ENCODE measurements at regions not wholly inside any gene's neighbourhood (a gene's known extent, or its start where the extent isn't known, plus 50 kb on each side); places are given as distances from the start of the nearest gene placed in this dataset.
"Not testable (repeated sequence)": the region's sequence is repeated elsewhere in the genome, so short reads cannot be mapped to it uniquely, and the experiment has no call there.

DNA sequence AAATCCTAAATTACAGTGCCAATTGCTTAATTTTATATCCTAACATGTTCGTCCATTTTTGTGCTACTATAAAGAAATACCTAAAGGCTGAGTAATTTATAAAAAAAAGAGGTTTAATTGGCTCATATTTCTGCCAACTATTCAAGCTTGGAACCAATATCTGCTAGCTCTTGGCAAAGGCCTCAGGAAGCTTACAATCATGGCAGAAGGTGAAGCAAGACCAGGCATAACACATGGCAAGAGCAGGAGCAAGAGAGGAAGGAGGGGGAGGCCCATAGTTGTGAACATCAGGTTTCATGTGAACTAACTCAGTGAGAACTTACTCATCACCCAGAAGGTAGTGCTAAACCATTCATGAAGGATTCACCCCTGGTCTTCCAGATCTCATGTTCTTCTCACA, 494.3 kb downstream of the CCER1 start:
- H3K4me3 Mint-ChIP-seq: no peak overlapping the region
- POLR2A ChIA-PET: no interaction called here
- H3K27ac Mint-ChIP-seq: no peak overlapping the region
- DNase-seq: no peak
- ATAC-seq: no peak
- H3K27me3 Mint-ChIP-seq (ENCODE audit: low read depth): no peaks in the 10 kb centered on the region
- CTCF ChIA-PET: no interaction called here
- H3K36me3 Mint-ChIP-seq (ENCODE audit: low read depth): no peaks in the 10 kb centered on the region
- no peaks in the 10 kb centered on the region for H3K4me1 Mint-ChIP-seq (ENCODE audit: low read depth)
- H3K9me3 Mint-ChIP-seq (ENCODE audit: insufficient read depth): no peaks in the 10 kb centered on the region

DNA sequence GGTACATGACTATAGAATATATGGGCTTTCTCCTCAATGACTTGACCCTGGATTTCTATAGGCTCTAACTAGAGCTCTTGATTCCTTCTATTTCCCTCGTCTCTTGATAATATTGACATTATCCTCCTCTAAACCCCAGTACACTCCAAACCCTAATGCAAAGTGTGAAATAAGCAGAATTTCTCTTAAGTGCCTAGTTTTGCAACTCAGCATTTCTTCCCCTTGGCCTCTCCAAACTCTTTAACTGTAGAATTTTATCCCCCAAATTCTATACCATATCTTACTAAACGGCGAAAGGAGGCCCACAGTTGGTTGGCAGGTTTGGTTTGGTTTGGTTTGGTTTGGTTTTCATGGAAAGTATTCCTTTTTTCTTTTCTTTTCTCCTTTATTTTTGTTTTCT, 498.7 kb downstream of the CCER1 start:
- ChIA-PET POLR2A (no interaction called here), CTCF (no interaction called here)
- H3K36me3 Mint-ChIP-seq (ENCODE audit: low read depth): no peaks in the 10 kb centered on the region
- H3K4me3 Mint-ChIP-seq: no peak overlapping the region
- no peaks in the 10 kb centered on the region for H3K4me1 Mint-ChIP-seq (ENCODE audit: low read depth)
- H3K9me3 Mint-ChIP-seq (ENCODE audit: insufficient read depth): no peaks in the 10 kb centered on the region
- DNase-seq (no peak), ATAC-seq (no peak)
- no peak overlapping the region for H3K27ac Mint-ChIP-seq
- no peaks in the 10 kb centered on the region for H3K27me3 Mint-ChIP-seq (ENCODE audit: low read depth)

GRCh38 chr12:90455756-90456155, 499.2 kb downstream of the CCER1 start:
- DNase-seq (no peak), ATAC-seq (no peak)
- H3K36me3 Mint-ChIP-seq (ENCODE audit: low read depth): no peaks in the 10 kb centered on the region
- ChIA-PET CTCF (no interaction called here), POLR2A (no interaction called here)
- H3K4me1 Mint-ChIP-seq (ENCODE audit: low read depth): no peaks in the 10 kb centered on the region
- no peak overlapping the region for H3K4me3 Mint-ChIP-seq
- H3K27me3 Mint-ChIP-seq (ENCODE audit: low read depth): no peaks in the 10 kb centered on the region
- H3K9me3 Mint-ChIP-seq (ENCODE audit: insufficient read depth): peaks cover 5% of the 10 kb centered on the region
- no peak overlapping the region for H3K27ac Mint-ChIP-seq

GRCh38 chr12:90449611-90450010, 505.4 kb downstream of the CCER1 start:
- Mint-ChIP-seq H3K4me3 (no peak overlapping the region), H3K36me3 (ENCODE audit: low read depth) (no peaks in the 10 kb centered on the region), H3K27me3 (ENCODE audit: low read depth) (no peaks in the 10 kb centered on the region), H3K9me3 (ENCODE audit: insufficient read depth) (peaks cover 6% of the 10 kb centered on the region), H3K27ac (no peak overlapping the region), H3K4me1 (ENCODE audit: low read depth) (no peaks in the 10 kb centered on the region)
- ChIA-PET CTCF (no interaction called here), POLR2A (no interaction called here)
- no peak for ATAC-seq
- DNase-seq: no peak

DNA sequence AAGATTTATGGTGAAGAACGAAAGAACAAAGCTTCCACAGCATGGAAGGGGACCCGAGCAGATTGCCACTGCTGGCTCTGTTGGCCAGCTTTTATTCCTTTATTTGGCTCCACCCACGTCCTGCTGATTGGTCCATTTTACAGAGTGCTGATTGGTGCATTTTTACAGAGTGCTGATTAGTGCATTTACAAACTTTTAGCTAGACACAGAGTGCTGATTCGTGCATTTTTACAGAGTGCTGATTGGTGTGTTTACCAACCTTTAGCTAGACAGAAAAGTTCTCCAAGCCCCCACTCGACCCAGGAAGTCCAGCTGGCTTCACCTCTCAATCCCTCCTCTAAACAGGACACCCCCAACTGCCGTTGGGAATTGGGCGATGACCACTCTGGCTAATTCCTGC, 511.5 kb downstream of the CCER1 start:
- H3K27me3 Mint-ChIP-seq (ENCODE audit: low read depth); H3K4me1 Mint-ChIP-seq (ENCODE audit: low read depth); DNase-seq; H3K4me3 Mint-ChIP-seq; CTCF ChIA-PET; ATAC-seq; H3K9me3 Mint-ChIP-seq (ENCODE audit: insufficient read depth); H3K27ac Mint-ChIP-seq; POLR2A ChIA-PET; H3K36me3 Mint-ChIP-seq (ENCODE audit: low read depth): not testable (repeated sequence)

DNA sequence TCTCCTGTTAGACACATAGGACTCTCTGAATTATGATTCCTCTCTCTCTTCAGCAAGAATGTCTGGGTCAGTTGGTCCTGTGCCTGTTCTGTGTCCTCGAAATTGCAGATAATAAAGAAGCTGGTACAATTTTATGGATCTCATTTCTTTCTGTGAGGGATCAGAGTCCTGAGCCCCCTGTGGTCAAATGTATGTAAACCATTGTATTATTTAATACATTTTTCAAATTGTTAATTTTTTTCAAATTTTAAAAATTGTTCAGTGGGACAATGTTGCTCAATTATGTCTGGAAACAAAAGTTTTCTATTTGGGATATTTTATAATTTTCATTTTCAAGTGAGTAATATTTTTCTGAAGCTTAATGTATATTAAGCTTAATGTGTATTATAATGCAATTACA, 513.5 kb downstream of the CCER1 start:
- Mint-ChIP-seq H3K27me3 (ENCODE audit: low read depth) (no peaks in the 10 kb centered on the region), H3K9me3 (ENCODE audit: insufficient read depth) (no peaks in the 10 kb centered on the region), H3K4me1 (ENCODE audit: low read depth) (no peaks in the 10 kb centered on the region), H3K4me3 (no peak overlapping the region), H3K27ac (no peak overlapping the region), H3K36me3 (ENCODE audit: low read depth) (no peaks in the 10 kb centered on the region)
- ChIA-PET CTCF (no interaction called here), POLR2A (no interaction called here)
- DNase-seq: no peak
- ATAC-seq: no peak

- H3K4me1 Mint-ChIP-seq (ENCODE audit: low read depth): no peaks in the 10 kb centered on the region
- H3K27me3 Mint-ChIP-seq (ENCODE audit: low read depth): no peaks in the 10 kb centered on the region
- no peak for ATAC-seq
- no peak for DNase-seq
- H3K9me3 Mint-ChIP-seq (ENCODE audit: insufficient read depth): peaks cover 3% of the 10 kb centered on the region
- H3K36me3 Mint-ChIP-seq (ENCODE audit: low read depth): no peaks in the 10 kb centered on the region
- H3K27ac Mint-ChIP-seq: no peak overlapping the region
- no peak overlapping the region for H3K4me3 Mint-ChIP-seq
- POLR2A ChIA-PET: interaction anchor here (0.6 kb wide), 1 partner anchor 467 kb away, joined by 4 read pairs; no protein-coding TSS in a partner anchor
- CTCF ChIA-PET: no interaction called here
These were observed 526.1 kb downstream of the CCER1 start for GRCh38 chr12:90428881-90429280.

DNA sequence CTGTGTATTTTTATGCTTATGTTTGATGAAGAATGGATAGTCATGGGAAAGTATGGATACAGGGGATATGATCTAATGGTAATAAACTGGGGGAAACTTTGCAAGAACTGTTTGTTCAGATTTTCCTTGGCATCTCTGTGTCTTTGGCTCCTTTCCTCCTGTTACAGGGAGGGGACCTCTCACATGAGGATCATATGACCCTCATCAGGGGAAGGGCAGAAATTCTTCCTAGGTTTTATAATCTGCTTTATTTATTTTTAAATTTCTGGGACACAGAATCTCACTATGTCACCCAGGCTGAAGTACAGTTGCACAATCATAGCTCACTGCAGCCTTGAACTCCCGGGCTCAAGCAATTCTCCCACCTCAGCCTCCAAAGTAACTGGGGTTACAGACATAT, 526.5 kb downstream of the CCER1 start:
- ATAC-seq (no peak), DNase-seq (no peak)
- Mint-ChIP-seq H3K4me1 (ENCODE audit: low read depth) (no peaks in the 10 kb centered on the region), H3K36me3 (ENCODE audit: low read depth) (no peaks in the 10 kb centered on the region), H3K9me3 (ENCODE audit: insufficient read depth) (peaks cover 2% of the 10 kb centered on the region), H3K27me3 (ENCODE audit: low read depth) (no peaks in the 10 kb centered on the region), H3K4me3 (no peak overlapping the region), H3K27ac (no peak overlapping the region)
- POLR2A ChIA-PET: interaction anchor here (0.6 kb wide), 1 partner anchor 468 kb away, joined by 4 read pairs; no protein-coding TSS in a partner anchor
- CTCF ChIA-PET: no interaction called here

GRCh38 chr12:90423965-90424364, 531.0 kb downstream of the CCER1 start:
- no peaks in the 10 kb centered on the region for H3K36me3 Mint-ChIP-seq (ENCODE audit: low read depth)
- POLR2A ChIA-PET: no interaction called here
- ATAC-seq (no peak), DNase-seq (no peak)
- CTCF ChIA-PET: no interaction called here
- no peaks in the 10 kb centered on the region for H3K9me3 Mint-ChIP-seq (ENCODE audit: insufficient read depth)
- no peak overlapping the region for H3K27ac Mint-ChIP-seq
- H3K4me1 Mint-ChIP-seq (ENCODE audit: low read depth): no peaks in the 10 kb centered on the region
- no peaks in the 10 kb centered on the region for H3K27me3 Mint-ChIP-seq (ENCODE audit: low read depth)
- no peak overlapping the region for H3K4me3 Mint-ChIP-seq

GRCh38 chr12:90410962-90411361, 544.0 kb downstream of the CCER1 start:
- Mint-ChIP-seq H3K36me3 (ENCODE audit: low read depth) (no peaks in the 10 kb centered on the region), H3K4me1 (ENCODE audit: low read depth) (no peaks in the 10 kb centered on the region), H3K27ac (no peak overlapping the region), H3K9me3 (ENCODE audit: insufficient read depth) (no peaks in the 10 kb centered on the region), H3K4me3 (no peak overlapping the region), H3K27me3 (ENCODE audit: low read depth) (no peaks in the 10 kb centered on the region)
- ATAC-seq (no peak), DNase-seq (no peak)
- CTCF ChIA-PET: no interaction called here
- POLR2A ChIA-PET: no interaction called here

DNA sequence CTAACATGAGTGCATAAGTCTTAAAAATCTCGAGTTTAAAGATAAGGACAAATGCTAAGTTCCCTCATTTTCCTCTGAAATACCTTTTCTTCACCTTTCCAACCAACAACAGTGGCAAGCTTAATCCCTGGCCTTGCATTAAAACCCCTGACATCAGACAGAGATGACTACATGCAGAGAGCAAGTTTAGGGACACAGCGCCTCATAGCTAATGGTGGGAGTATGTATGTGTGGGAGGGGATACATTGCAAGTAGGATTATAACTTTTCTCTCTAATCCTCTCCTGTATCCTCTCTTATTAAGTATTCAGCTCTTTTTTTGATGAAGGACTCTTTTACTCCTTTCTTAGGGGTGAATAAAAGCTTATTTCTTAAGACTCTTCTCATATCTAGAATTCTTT, 547.1 kb downstream of the CCER1 start:
- Mint-ChIP-seq H3K36me3 (ENCODE audit: low read depth) (no peaks in the 10 kb centered on the region), H3K27me3 (ENCODE audit: low read depth) (no peaks in the 10 kb centered on the region), H3K9me3 (ENCODE audit: insufficient read depth) (no peaks in the 10 kb centered on the region), H3K4me1 (ENCODE audit: low read depth) (no peaks in the 10 kb centered on the region), H3K27ac (no peak overlapping the region), H3K4me3 (no peak overlapping the region)
- ATAC-seq (no peak), DNase-seq (no peak)
- ChIA-PET POLR2A (no interaction called here), CTCF (no interaction called here)

GRCh38 chr12:90404071-90404470, 550.9 kb downstream of the CCER1 start:
- ChIA-PET POLR2A (no interaction called here), CTCF (no interaction called here)
- H3K27ac Mint-ChIP-seq: no peak overlapping the region
- H3K27me3 Mint-ChIP-seq (ENCODE audit: low read depth): no peaks in the 10 kb centered on the region
- ATAC-seq: no peak
- H3K9me3 Mint-ChIP-seq (ENCODE audit: insufficient read depth): no peaks in the 10 kb centered on the region
- no peak for DNase-seq
- H3K36me3 Mint-ChIP-seq (ENCODE audit: low read depth): no peaks in the 10 kb centered on the region
- H3K4me1 Mint-ChIP-seq (ENCODE audit: low read depth): no peaks in the 10 kb centered on the region
- no peak overlapping the region for H3K4me3 Mint-ChIP-seq

GRCh38 chr12:90401185-90401584, 553.8 kb downstream of the CCER1 start:
- H3K36me3 Mint-ChIP-seq (ENCODE audit: low read depth): no peaks in the 10 kb centered on the region
- H3K4me3 Mint-ChIP-seq: no peak overlapping the region
- no peak overlapping the region for H3K27ac Mint-ChIP-seq
- no peaks in the 10 kb centered on the region for H3K4me1 Mint-ChIP-seq (ENCODE audit: low read depth)
- ATAC-seq (no peak), DNase-seq (no peak)
- H3K9me3 Mint-ChIP-seq (ENCODE audit: insufficient read depth): peaks cover 4% of the 10 kb centered on the region
- POLR2A ChIA-PET: no interaction called here
- CTCF ChIA-PET: no interaction called here
- H3K27me3 Mint-ChIP-seq (ENCODE audit: low read depth): no peaks in the 10 kb centered on the region
